ENCODE measurements at regions not wholly inside any gene's neighbourhood (a gene's known extent, or its start where the extent isn't known, plus 50 kb on each side); places are given as distances from the start of the nearest gene placed in this dataset.

- Histone ChIP-seq H3K36me3 (no peaks in the 10 kb centered on the region), H3K4me1 (peaks cover 0 to 5% (median 0%) of the 10 kb centered on the region in 3 donors), H3K4me3 (no peak overlapping the region), H3K27ac (no peak overlapping the region), H3K27me3 (no peaks in the 10 kb centered on the region), H3K9me3 (no peaks in the 10 kb centered on the region)
- DNase-seq, result no peak
- no peak for ATAC-seq
- intact Hi-C loops (cut with DNase I), result no loop called here
- FAIRE-seq, result no peak
- WGBS, 2 donors, result 87 to 89% methylated on average over 16 of the region's 16 CpGs
- TF ChIP-seq CTCF (IDR thresholded peaks at IDR 0.05), result no peak
These were observed 381.0 kb upstream of the NRP1 start for GRCh38 chr10:33715303-33715975.

GRCh38 chr10:33712825-33713224 lies 378.4 kb upstream of the NRP1 start:
- no peaks in the 10 kb centered on the region for H3K9me3 ChIP-seq
- no peak for FAIRE-seq
- H3K4me1 ChIP-seq, result no peaks in the 10 kb centered on the region
- 88 to 96% methylated on average over 7 of the region's 7 CpGs for WGBS, 2 donors
- intact Hi-C loops (cut with DNase I), result no loop called here
- H3K27me3 ChIP-seq, result no peaks in the 10 kb centered on the region
- no peak for ATAC-seq
- no peak overlapping the region for H3K4me3 ChIP-seq
- no peaks in the 10 kb centered on the region for H3K36me3 ChIP-seq
- H3K27ac ChIP-seq, result no peak overlapping the region
- TF ChIP-seq CTCF (IDR thresholded peaks at IDR 0.05), result no peak
- no peak for DNase-seq

GRCh38 chr10:33710006-33710405 lies 375.5 kb upstream of the NRP1 start:
- ATAC-seq, result no peak
- Histone ChIP-seq H3K4me1 (no peaks in the 10 kb centered on the region), H3K27me3 (no peaks in the 10 kb centered on the region), H3K27ac (no peak overlapping the region), H3K9me3 (no peaks in the 10 kb centered on the region), H3K36me3 (no peaks in the 10 kb centered on the region), H3K4me3 (no peak overlapping the region)
- 68 to 70% methylated on average over 5 of the region's 5 CpGs for WGBS, 2 donors
- DNase-seq, result no peak
- no peak for FAIRE-seq
- intact Hi-C loops (cut with DNase I), result no loop called here
- no peak for TF ChIP-seq CTCF (IDR thresholded peaks at IDR 0.05)

GRCh38 chr10:33709008-33709753 lies 374.7 kb upstream of the NRP1 start:
- ATAC-seq, result no peak
- TF ChIP-seq CTCF (IDR thresholded peaks at IDR 0.05), result no peak
- H3K4me1 ChIP-seq, result no peaks in the 10 kb centered on the region
- no peaks in the 10 kb centered on the region for H3K9me3 ChIP-seq
- DNase-seq, result no peak
- no peaks in the 10 kb centered on the region for H3K27me3 ChIP-seq
- 74 to 81% methylated on average over 4 of the region's 4 CpGs for WGBS, 2 donors
- H3K4me3 ChIP-seq, result no peak overlapping the region
- H3K36me3 ChIP-seq, result no peaks in the 10 kb centered on the region
- no peak for FAIRE-seq
- intact Hi-C loops (cut with DNase I), result no loop called here
- no peak overlapping the region for H3K27ac ChIP-seq

GRCh38 chr10:33708561-33708960 lies 374.1 kb upstream of the NRP1 start:
- FAIRE-seq, result no peak
- Histone ChIP-seq H3K4me3 (no peak overlapping the region), H3K36me3 (no peaks in the 10 kb centered on the region), H3K27me3 (no peaks in the 10 kb centered on the region), H3K4me1 (no peaks in the 10 kb centered on the region), H3K27ac (no peak overlapping the region), H3K9me3 (no peaks in the 10 kb centered on the region)
- no peak for DNase-seq
- 86 to 89% methylated on average over 5 of the region's 5 CpGs for WGBS, 2 donors
- TF ChIP-seq CTCF (IDR thresholded peaks at IDR 0.05), result no peak
- intact Hi-C loops (cut with DNase I), result no loop called here
- ATAC-seq, result no peak
